ENCODE measurements at regions not wholly inside any gene's neighbourhood (a gene's known extent, or its start where the extent isn't known, plus 50 kb on each side); places are given as distances from the start of the nearest gene placed in this dataset.

GRCh38 chr2:150391779-150392178, 95.7 kb downstream of the RND3 start:
- TF ChIP-seq CHD2 (IDR thresholded peaks at IDR 0.05; ENCODE audit: low read length, partially characterized antibody) (no peak), MAX (IDR thresholded peaks at IDR 0.05; ENCODE audit: low read depth) (no peak), TEAD4 (IDR thresholded peaks at IDR 0.05; ENCODE audit: borderline replicate concordance, insufficient read depth) (no peak), NFIC (IDR thresholded peaks at IDR 0.05; ENCODE audit: borderline replicate concordance) (no peak), RFX5 (IDR thresholded peaks at IDR 0.05; ENCODE audit: low read length) (no peak), USF2 (IDR thresholded peaks at IDR 0.05; ENCODE audit: borderline replicate concordance, low read depth, low read length) (no peak), GABPA (IDR thresholded peaks at IDR 0.05; ENCODE audit: low read depth) (no peak), CTCF (IDR thresholded peaks at IDR 0.05) (no peak), FOXM1 (IDR thresholded peaks at IDR 0.05; ENCODE audit: low read depth) (no peak), USF1 (IDR thresholded peaks at IDR 0.05; ENCODE audit: borderline replicate concordance, low read depth) (no peak), ZBTB33 (IDR thresholded peaks at IDR 0.05; ENCODE audit: borderline replicate concordance, low read depth) (no peak), TAF1 (IDR thresholded peaks at IDR 0.05; ENCODE audit: borderline replicate concordance, low read depth, low read length) (no peak), POLR2AphosphoS5 (IDR thresholded peaks at IDR 0.05; ENCODE audit: low read depth, low read length) (no peak), YY1 (IDR thresholded peaks at IDR 0.05; ENCODE audit: low read depth) (no peak)
